ENCODE measurements at regions not wholly inside any gene's neighbourhood (a gene's known extent, or its start where the extent isn't known, plus 50 kb on each side); places are given as distances from the start of the nearest gene placed in this dataset.

GRCh38 chr1:30101016-30101415, 622.4 kb downstream of the MATN1 start:
- no peak for TF ChIP-seq CTCF (IDR thresholded peaks at IDR 0.05 in 8 of 11, conservative IDR thresholded peaks at IDR 0.05 in 3 of 11)
- TF ChIP-seq POLR2A (IDR thresholded peaks at IDR 0.05), result no peak

Measured in spleen (tissue), 7 donors.